HG03196 (cell line): ENCODE measurements at regions not wholly inside any gene's neighbourhood (a gene's known extent, or its start where the extent isn't known, plus 50 kb on each side); places are given as distances from the start of the nearest gene placed in this dataset.

Experiments
- ATAC-seq: cut with Tn5 transposase; IDR thresholded peaks from one replicate; pipeline ENCODE4 v1.9.1; 2021; ENCODE audit not compliant: unreplicated experiment

GRCh38 chr13:65907666-65908525 is 1322.2 kb downstream of the PCDH9 start:
- ATAC-seq: no peak

GRCh38 chr13:65901723-65902122 is 1328.4 kb downstream of the PCDH9 start:
- no peak for ATAC-seq

GRCh38 chr13:65894049-65894448 is 1336.1 kb downstream of the PCDH9 start:
- no peak for ATAC-seq

GRCh38 chr13:65892859-65893258 is 1337.3 kb downstream of the PCDH9 start:
- no peak for ATAC-seq

GRCh38 chr13:65889368-65889767 is 1340.8 kb downstream of the PCDH9 start:
- ATAC-seq: no peak

- no peak for ATAC-seq
Observed at GRCh38 chr13:65882810-65883209, 1347.3 kb downstream of the PCDH9 start.

GRCh38 chr13:65881561-65882155 is 1348.5 kb downstream of the PCDH9 start:
- ATAC-seq: no peak

- ATAC-seq: no peak
Observed at GRCh38 chr13:65875031-65875430, 1355.1 kb downstream of the PCDH9 start.

GRCh38 chr13:65872448-65872847 is 1357.7 kb downstream of the PCDH9 start:
- no peak for ATAC-seq

GRCh38 chr13:65868884-65869283 is 1361.3 kb downstream of the PCDH9 start:
- no peak for ATAC-seq

- ATAC-seq: no peak
Observed at GRCh38 chr13:65868099-65868498, 1362.0 kb downstream of the PCDH9 start.

- no peak for ATAC-seq
Observed at GRCh38 chr13:65866138-65866537, 1364.0 kb downstream of the PCDH9 start.

- no peak for ATAC-seq
Observed at GRCh38 chr13:65865206-65865605, 1364.9 kb downstream of the PCDH9 start.

GRCh38 chr13:65864039-65864438 is 1366.1 kb downstream of the PCDH9 start:
- ATAC-seq: no peak

- ATAC-seq: no peak
Observed at GRCh38 chr13:65860306-65860705, 1369.8 kb downstream of the PCDH9 start.

- no peak for ATAC-seq
Observed at GRCh38 chr13:65857942-65858565, 1372.1 kb downstream of the PCDH9 start.

- no peak for ATAC-seq
Observed at GRCh38 chr13:65856431-65856830, 1373.7 kb downstream of the PCDH9 start.

- no peak for ATAC-seq
Observed at GRCh38 chr13:65855242-65855805, 1374.8 kb downstream of the PCDH9 start.

GRCh38 chr13:65854431-65854830 is 1375.7 kb downstream of the PCDH9 start:
- ATAC-seq: no peak

GRCh38 chr13:65844266-65844841 is 1385.8 kb downstream of the PCDH9 start:
- no peak for ATAC-seq

- ATAC-seq: no peak
Observed at GRCh38 chr13:65843314-65843731, 1386.8 kb downstream of the PCDH9 start.
